ENCODE measurements at regions not wholly inside any gene's neighbourhood (a gene's known extent, or its start where the extent isn't known, plus 50 kb on each side); places are given as distances from the start of the nearest gene placed in this dataset.

- TF ChIP-seq CREB5 (CRISPR knock-in tag; IDR thresholded peaks at IDR 0.05; ENCODE audit: low read depth), result no peak
- TF ChIP-seq OSR1 (CRISPR knock-in tag; IDR thresholded peaks at IDR 0.05), result no peak
- no peak for TF ChIP-seq ZNF70 (CRISPR knock-in tag; IDR thresholded peaks at IDR 0.05)
- no peak for TF ChIP-seq PPARA (CRISPR knock-in tag; IDR thresholded peaks at IDR 0.05; ENCODE audit: borderline replicate concordance)
- no peak for TF ChIP-seq ZFP3 (CRISPR knock-in tag; IDR thresholded peaks at IDR 0.05)
- TF ChIP-seq CSDC2 (CRISPR knock-in tag; IDR thresholded peaks at IDR 0.05), result no peak
- TF ChIP-seq BACH2 (CRISPR knock-in tag; IDR thresholded peaks at IDR 0.05; ENCODE audit: borderline replicate concordance), result no peak
- no peak for TF ChIP-seq RARB (CRISPR knock-in tag; IDR thresholded peaks at IDR 0.05)
- TF ChIP-seq ISL1 (CRISPR knock-in tag; IDR thresholded peaks at IDR 0.05), result no peak
- no peak for TF ChIP-seq ZFP30 (CRISPR knock-in tag; IDR thresholded peaks at IDR 0.05)
- TF ChIP-seq ESRRG (CRISPR knock-in tag; IDR thresholded peaks at IDR 0.05), result no peak
- no peak for TF ChIP-seq ZC3H10 (CRISPR knock-in tag; IDR thresholded peaks at IDR 0.05)
- TF ChIP-seq CSRNP3 (CRISPR knock-in tag; IDR thresholded peaks at IDR 0.05), result no peak
- TF ChIP-seq POU6F1 (CRISPR knock-in tag; IDR thresholded peaks at IDR 0.05; ENCODE audit: borderline replicate concordance, low read depth), result no peak
- no peak for TF ChIP-seq TOX (CRISPR knock-in tag; IDR thresholded peaks at IDR 0.05; ENCODE audit: borderline replicate concordance)
- TF ChIP-seq TCF4 (CRISPR knock-in tag; IDR thresholded peaks at IDR 0.05; ENCODE audit: borderline replicate concordance), result no peak
- no peak for TF ChIP-seq TSHZ2 (CRISPR knock-in tag; IDR thresholded peaks at IDR 0.05)
- no peak for TF ChIP-seq ZNF8 (CRISPR knock-in tag; IDR thresholded peaks at IDR 0.05)
- TF ChIP-seq PATZ1 (CRISPR knock-in tag; IDR thresholded peaks at IDR 0.05; ENCODE audit: borderline replicate concordance), result no peak
- no peak for TF ChIP-seq ZNF565 (CRISPR knock-in tag; conservative IDR thresholded peaks at IDR 0.05; ENCODE audit: low read depth)
- ATAC-seq, result no peak
These were observed 522.6 kb downstream of the QKI start for GRCh38 chr6:163937071-163937470.

GRCh38 chr6:163935158-163935762 is 520.7 kb downstream of the QKI start:
- ATAC-seq, result no peak
- TF ChIP-seq PPARA (CRISPR knock-in tag; IDR thresholded peaks at IDR 0.05; ENCODE audit: borderline replicate concordance) (no peak), ZFP30 (CRISPR knock-in tag; IDR thresholded peaks at IDR 0.05) (no peak), ZNF565 (CRISPR knock-in tag; conservative IDR thresholded peaks at IDR 0.05; ENCODE audit: low read depth) (no peak), CREB5 (CRISPR knock-in tag; IDR thresholded peaks at IDR 0.05; ENCODE audit: low read depth) (no peak), TCF4 (CRISPR knock-in tag; IDR thresholded peaks at IDR 0.05; ENCODE audit: borderline replicate concordance) (no peak), TOX (CRISPR knock-in tag; IDR thresholded peaks at IDR 0.05; ENCODE audit: borderline replicate concordance) (no peak), OSR1 (CRISPR knock-in tag; IDR thresholded peaks at IDR 0.05) (no peak), ZNF8 (CRISPR knock-in tag; IDR thresholded peaks at IDR 0.05) (no peak), ZC3H10 (CRISPR knock-in tag; IDR thresholded peaks at IDR 0.05) (no peak), CSRNP3 (CRISPR knock-in tag; IDR thresholded peaks at IDR 0.05) (no peak), ARNTL (CRISPR knock-in tag; IDR thresholded peaks at IDR 0.05; ENCODE audit: borderline replicate concordance, low read depth) (no peak), ZFP3 (CRISPR knock-in tag; IDR thresholded peaks at IDR 0.05) (no peak), CSDC2 (CRISPR knock-in tag; IDR thresholded peaks at IDR 0.05) (no peak), TSHZ2 (CRISPR knock-in tag; IDR thresholded peaks at IDR 0.05) (no peak), RARB (CRISPR knock-in tag; IDR thresholded peaks at IDR 0.05) (no peak)

Data from SK-N-SH treated with all-trans-retinoic acid at 6 μM for 48 hours (cell line).